ENCODE measurements at regions not wholly inside any gene's neighbourhood (a gene's known extent, or its start where the extent isn't known, plus 50 kb on each side); places are given as distances from the start of the nearest gene placed in this dataset.

- TF ChIP-seq ZNF670 (tag by site-specific recombination; IDR thresholded peaks at IDR 0.05; ENCODE audit: low read depth) (no peak), PBX3 (CRISPR knock-in tag; IDR thresholded peaks at IDR 0.05) (no peak), TCF7L2 (IDR thresholded peaks at IDR 0.05; ENCODE audit: borderline replicate concordance, low read depth, low read length) (no peak)
- TF ChIP-seq, protein P1, sequence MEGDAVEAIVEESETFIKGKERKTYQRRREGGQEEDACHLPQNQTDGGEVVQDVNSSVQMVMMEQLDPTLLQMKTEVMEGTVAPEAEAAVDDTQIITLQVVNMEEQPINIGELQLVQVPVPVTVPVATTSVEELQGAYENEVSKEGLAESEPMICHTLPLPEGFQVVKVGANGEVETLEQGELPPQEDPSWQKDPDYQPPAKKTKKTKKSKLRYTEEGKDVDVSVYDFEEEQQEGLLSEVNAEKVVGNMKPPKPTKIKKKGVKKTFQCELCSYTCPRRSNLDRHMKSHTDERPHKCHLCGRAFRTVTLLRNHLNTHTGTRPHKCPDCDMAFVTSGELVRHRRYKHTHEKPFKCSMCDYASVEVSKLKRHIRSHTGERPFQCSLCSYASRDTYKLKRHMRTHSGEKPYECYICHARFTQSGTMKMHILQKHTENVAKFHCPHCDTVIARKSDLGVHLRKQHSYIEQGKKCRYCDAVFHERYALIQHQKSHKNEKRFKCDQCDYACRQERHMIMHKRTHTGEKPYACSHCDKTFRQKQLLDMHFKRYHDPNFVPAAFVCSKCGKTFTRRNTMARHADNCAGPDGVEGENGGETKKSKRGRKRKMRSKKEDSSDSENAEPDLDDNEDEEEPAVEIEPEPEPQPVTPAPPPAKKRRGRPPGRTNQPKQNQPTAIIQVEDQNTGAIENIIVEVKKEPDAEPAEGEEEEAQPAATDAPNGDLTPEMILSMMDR (tag by site-specific recombination; IDR thresholded peaks at IDR 0.05), result no peak
These were observed 162.6 kb downstream of the PRKX start for GRCh38 chrX:3550871-3551270.
